HUDEP-2 (cell line): ENCODE measurements at regions not wholly inside any gene's neighbourhood (a gene's known extent, or its start where the extent isn't known, plus 50 kb on each side); places are given as distances from the start of the nearest gene placed in this dataset.

Source experiments
- DNase-seq, 76 experiments: peaks; one replicate each; lab custom pipeline; 2025; ENCODE audit not compliant: unreplicated experiment in 76 of 76; lab: John Stamatoyannopoulos, UW

DNA sequence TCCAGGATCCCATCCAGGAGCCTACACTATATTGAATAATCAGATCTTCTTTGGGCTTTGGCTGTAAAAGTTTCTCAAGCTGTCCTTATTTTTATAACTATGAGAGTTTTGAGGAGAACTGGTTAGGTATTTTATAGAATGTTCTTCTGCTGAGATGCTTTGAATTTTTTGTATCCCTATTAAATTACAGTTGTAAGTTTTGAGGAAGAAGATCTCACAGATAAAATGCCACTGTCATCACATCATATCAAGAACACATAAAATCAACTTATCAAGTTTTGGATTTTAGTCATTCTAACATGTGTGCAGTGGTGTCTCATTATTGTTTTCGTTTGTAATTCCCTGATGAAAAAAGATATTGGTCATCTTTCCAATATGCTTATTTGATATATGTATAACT, 260.2 kb upstream of the COL3A1 start:
- no peak for DNase-seq

DNA sequence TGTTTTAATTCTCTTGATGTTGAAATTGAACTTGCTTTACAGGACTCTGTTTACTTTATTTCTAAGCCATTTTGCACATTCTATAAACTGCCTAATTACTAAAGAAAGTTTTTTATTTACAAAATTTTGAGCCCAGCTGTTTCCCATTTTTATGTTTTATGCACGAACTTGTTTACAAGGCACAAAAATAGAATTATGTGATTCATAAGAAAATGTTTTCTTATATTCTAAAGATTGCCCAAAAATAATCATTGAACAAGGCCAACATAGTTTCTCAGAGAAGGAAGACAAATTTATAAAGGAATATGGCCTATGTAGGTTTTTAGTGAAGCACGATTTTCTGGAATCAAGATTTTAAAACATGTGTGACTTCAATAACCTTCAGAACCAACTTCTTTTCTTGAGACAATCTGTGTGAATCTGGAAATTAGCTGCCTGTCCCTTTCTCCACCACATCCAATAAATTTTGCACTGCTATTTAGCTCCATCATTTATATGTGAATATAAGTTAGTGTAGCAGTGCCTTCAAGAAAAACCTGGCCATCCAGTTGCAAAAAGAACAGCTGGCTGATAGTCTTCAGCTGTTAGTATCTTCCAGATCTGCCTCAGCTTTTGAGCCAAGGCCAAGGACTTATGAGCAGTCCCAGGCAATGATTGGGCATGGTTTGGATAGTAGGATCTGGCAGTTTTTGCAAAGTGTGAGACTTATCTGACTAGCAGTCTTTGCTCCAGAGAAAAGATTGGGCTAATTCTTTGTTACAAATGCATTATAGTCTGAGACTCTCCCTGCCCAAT, 253.2 kb upstream of the COL3A1 start:
- DNase-seq: no peak

GRCh38 chr2:188721784-188722183, 252.4 kb upstream of the COL3A1 start:
- no peak for DNase-seq

- no peak for DNase-seq
Measured at GRCh38 chr2:188725746-188726360, 248.3 kb upstream of the COL3A1 start.

DNA sequence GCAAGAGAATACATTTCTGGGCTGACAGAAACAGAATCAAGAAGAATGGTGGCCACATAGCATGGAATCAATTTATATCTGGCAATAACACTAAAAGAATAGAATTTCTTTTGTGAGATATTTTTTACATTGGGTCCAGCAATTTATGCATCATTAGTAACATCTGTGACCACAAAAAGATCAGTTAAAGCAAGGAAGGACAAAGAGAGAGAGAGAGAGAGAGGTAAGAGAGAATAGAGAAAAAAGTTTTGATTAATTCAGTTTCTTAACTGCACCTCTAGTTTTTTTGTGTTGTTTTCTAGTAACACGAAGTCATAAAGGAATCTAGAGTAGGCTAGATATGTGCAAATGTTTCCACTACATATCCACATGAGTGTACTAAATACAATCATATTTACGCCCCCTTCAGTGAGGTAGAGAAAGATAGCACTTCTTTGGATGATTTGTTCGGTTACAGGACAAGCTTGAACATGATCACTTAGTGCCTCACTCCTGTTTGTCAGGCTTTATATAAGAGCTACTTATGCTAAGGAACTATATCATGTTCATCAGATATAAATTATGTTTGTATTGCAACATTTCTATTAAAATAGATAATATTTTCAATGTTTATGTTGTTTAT, 247.4 kb upstream of the COL3A1 start:
- no peak for DNase-seq

DNA sequence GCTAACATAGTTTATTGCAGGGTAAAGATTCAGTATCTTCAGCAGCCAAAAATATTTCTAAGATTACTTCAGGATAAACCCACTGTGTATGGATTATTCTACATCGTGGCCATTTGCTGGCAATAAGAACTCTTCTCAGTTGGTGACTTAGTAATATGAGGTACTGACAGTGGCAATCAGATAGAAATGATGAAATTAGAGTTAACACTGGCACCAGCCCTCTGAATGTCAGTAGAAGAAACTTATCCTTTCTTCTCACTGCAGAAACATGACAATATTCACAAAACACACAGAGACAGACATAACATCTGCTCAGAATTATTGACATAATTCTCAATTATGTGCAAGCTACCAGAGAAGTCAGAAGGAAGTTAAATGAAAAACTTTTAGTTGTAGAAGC, 246.3 kb upstream of the COL3A1 start:
- no peak for DNase-seq

DNA sequence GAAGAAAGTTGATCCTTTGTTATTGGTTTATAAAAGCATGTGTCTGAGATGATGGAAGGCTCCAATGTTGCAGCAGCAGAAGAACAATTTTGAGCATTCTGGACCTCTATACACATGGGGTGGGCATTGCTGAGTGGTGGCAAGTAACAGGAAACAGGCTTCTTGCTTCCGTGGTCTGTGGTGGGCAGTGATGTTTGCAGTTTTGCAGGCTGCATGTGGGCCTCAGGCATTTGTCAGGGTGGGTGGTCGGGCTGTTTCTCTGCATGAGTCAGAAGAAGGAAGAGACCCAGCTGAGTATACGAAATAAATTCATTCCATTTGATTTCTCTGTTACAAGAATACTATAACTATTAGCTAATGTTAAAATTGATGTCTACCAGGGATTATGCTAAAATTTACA, 239.5 kb upstream of the COL3A1 start:
- no peak for DNase-seq

GRCh38 chr2:188746727-188747126, 227.4 kb upstream of the COL3A1 start:
- DNase-seq: no peak

GRCh38 chr2:188751816-188752215, 222.4 kb upstream of the COL3A1 start:
- DNase-seq: no peak

DNA sequence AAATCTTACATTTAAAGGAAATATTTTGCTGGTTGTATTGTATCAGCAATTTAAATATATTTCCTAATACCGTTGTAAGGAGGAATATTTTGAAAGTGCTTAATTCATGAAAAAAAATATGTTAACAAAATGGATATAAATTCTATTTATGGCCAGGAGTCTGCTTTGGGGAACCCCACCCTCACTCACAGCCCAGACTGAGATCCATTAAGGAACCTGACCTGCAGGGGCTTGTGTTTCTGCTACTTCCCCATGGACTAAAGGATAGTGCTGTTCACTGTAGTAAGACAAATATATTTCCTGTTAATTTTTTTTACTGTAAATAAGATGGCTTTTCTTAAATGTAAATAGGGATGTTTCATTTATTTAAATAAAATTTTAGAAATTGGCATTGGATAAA, 221.9 kb upstream of the COL3A1 start:
- DNase-seq: no peak

GRCh38 chr2:188762151-188762550, 212.0 kb upstream of the COL3A1 start:
- DNase-seq: no peak

- peak in 8 of 76 experiments; percentile 0 to 25 (median 8) for DNase-seq
Measured at GRCh38 chr2:188765522-188766470, 208.4 kb upstream of the COL3A1 start.

GRCh38 chr2:188766471-188766856, 207.7 kb upstream of the COL3A1 start:
- no peak for DNase-seq

GRCh38 chr2:188767176-188767575, 207.0 kb upstream of the COL3A1 start:
- DNase-seq: no peak

- no peak for DNase-seq
Measured at GRCh38 chr2:188770296-188770695, 203.9 kb upstream of the COL3A1 start.

DNA sequence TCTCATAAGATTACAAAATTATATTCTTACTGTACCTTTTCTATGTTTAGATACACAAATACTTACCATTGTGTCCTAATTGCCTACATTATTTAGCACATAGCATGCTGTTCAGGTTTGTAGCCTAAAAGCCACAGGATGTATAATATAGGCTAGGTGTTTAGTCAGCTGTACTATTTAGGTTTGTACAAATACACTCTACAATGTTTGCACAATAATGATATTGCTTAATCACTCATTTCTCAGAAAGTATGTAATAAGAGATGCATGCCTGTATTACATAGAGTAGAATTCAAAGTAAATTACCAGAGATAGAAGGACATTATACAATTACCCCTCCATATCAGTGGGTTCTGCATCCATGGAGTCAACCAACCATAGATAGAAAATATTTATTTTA, 201.1 kb upstream of the COL3A1 start:
- no peak for DNase-seq

- DNase-seq: no peak
Measured at GRCh38 chr2:188776634-188777033, 197.5 kb upstream of the COL3A1 start.

- DNase-seq: no peak
Measured at GRCh38 chr2:188784269-188784762, 189.9 kb upstream of the COL3A1 start.

DNA sequence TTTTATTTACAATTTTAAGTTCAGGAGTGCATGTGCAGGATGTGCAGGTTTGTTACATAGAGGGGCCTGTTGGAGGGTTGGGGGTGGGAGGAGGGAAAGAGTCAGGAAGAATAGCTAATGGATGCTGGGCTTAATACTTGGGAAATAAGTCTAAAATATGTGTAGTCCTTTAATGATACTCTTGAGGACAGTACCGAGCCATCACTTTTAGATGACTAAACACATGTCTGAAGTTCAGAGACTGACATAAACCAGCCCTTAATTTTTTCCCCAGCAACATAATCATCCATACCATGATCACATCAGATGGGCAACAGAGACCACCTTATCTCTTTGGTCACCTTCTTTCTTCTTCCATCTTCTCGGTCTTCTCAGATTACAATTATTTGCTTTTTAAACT, 189.1 kb upstream of the COL3A1 start:
- no peak for DNase-seq

GRCh38 chr2:188785490-188785889, 188.7 kb upstream of the COL3A1 start:
- DNase-seq: no peak

DNA sequence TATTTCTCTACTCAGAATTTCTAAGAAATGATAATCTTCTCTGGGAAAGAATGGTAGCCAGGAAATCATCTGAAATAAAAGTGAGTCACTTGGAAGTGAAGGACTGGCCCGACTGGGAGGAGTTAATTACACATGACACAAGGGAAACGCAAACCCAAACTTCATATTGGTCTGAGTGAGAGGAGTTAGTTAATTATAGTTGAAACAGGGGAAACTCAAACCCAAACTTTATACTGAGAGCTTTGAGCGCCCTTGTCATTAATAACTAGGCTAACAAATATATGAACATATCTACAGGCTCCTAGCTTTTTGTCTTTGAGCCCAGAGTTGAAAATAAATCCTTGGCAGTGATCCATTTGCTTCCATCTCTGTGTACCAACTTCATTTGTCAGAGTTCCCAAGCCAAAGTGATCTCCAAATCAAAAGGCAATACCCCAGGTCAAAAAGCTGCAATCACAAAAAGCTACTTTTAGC, 187.8 kb upstream of the COL3A1 start:
- no peak for DNase-seq
